Spinal cord (tissue), 9 donors: ENCODE measurements at regions not wholly inside any gene's neighbourhood (a gene's known extent, or its start where the extent isn't known, plus 50 kb on each side); places are given as distances from the start of the nearest gene placed in this dataset.

Source experiments
- DNase-seq, 6 donors: peaks; one replicate each; pipeline versions ENCODE4 v3.0.0 to v3.0.0-alpha.2; 2013 to 2015; ENCODE audit warnings: low spot score in 6 of 6, low read depth in 4 of 6
- H3K27ac ChIP-seq: one replicate; pipeline ENCODE4 v1.5.1; 2013; ENCODE audit warnings: low read depth, low read length, control low read depth
- H3K27me3 ChIP-seq: one replicate; pipeline ENCODE4 v1.6.1; 2013; ENCODE audit warnings: low read length; ENCODE audit not compliant: control insufficient read depth, insufficient read depth
- H3K36me3 ChIP-seq: one replicate; pipeline ENCODE4 v1.6.1; 2013; ENCODE audit warnings: low read length; ENCODE audit not compliant: control insufficient read depth, insufficient read depth
- H3K4me1 ChIP-seq: one replicate; pipeline ENCODE4 v1.6.1; 2013; ENCODE audit warnings: low read length; ENCODE audit not compliant: control insufficient read depth, insufficient read depth
- H3K4me3 ChIP-seq: one replicate; pipeline ENCODE4 v1.5.1; 2013; ENCODE audit warnings: low read depth, low read length, control low read depth
- H3K9me3 ChIP-seq: one replicate; pipeline ENCODE4 v1.6.1; 2013; ENCODE audit warnings: low read length; ENCODE audit not compliant: control insufficient read depth, insufficient read depth
- WGBS: methylation state at CpG from one replicate; pipeline ENCODE4 v1.1.5; 2013; ENCODE audit warnings: missing lambda C conversion rate; ENCODE audit not compliant: insufficient coverage; 5-methylcytosine and 5-hydroxymethylcytosine counted together
- donor health status: healthy.

- Histone ChIP-seq H3K36me3 (no peaks in the 10 kb centered on the region), H3K27me3 (no peaks in the 10 kb centered on the region), H3K4me1 (no peaks in the 10 kb centered on the region), H3K9me3 (no peaks in the 10 kb centered on the region), H3K4me3 (no peak overlapping the region), H3K27ac (no peak overlapping the region)
- DNase-seq = no peak
- WGBS = no CpG with 5 or more reads among the region's 1 CpG
These were observed 1879.1 kb upstream of the ACO1 start for GRCh38 chr9:30505311-30505710.

- no peaks in the 10 kb centered on the region for H3K27me3 ChIP-seq
- no peak for DNase-seq
- no peaks in the 10 kb centered on the region for H3K36me3 ChIP-seq
- no peak overlapping the region for H3K27ac ChIP-seq
- WGBS = no CpG with 5 or more reads among the region's 2 CpGs
- H3K4me3 ChIP-seq = no peak overlapping the region
- no peaks in the 10 kb centered on the region for H3K4me1 ChIP-seq
- H3K9me3 ChIP-seq = no peaks in the 10 kb centered on the region
These were observed 1877.7 kb upstream of the ACO1 start for GRCh38 chr9:30506749-30507148.

- WGBS = 44% methylated on average over 2 of the region's 2 CpGs
- H3K4me1 ChIP-seq = no peaks in the 10 kb centered on the region
- H3K9me3 ChIP-seq = no peaks in the 10 kb centered on the region
- no peak overlapping the region for H3K27ac ChIP-seq
- no peak overlapping the region for H3K4me3 ChIP-seq
- no peaks in the 10 kb centered on the region for H3K27me3 ChIP-seq
- H3K36me3 ChIP-seq = no peaks in the 10 kb centered on the region
- no peak for DNase-seq
These were observed 1877.3 kb upstream of the ACO1 start for GRCh38 chr9:30507166-30507565.

- no peaks in the 10 kb centered on the region for H3K9me3 ChIP-seq
- H3K4me1 ChIP-seq = no peaks in the 10 kb centered on the region
- no peak overlapping the region for H3K27ac ChIP-seq
- 83% methylated on average over 2 of the region's 2 CpGs for WGBS
- no peaks in the 10 kb centered on the region for H3K27me3 ChIP-seq
- H3K36me3 ChIP-seq = no peaks in the 10 kb centered on the region
- no peak overlapping the region for H3K4me3 ChIP-seq
- no peak for DNase-seq
These were observed 1872.8 kb upstream of the ACO1 start for GRCh38 chr9:30511666-30512065.

GRCh38 chr9:30519166-30519565 is 1865.3 kb upstream of the ACO1 start:
- Histone ChIP-seq H3K4me1 (no peaks in the 10 kb centered on the region), H3K4me3 (no peak overlapping the region), H3K27ac (no peak overlapping the region), H3K36me3 (no peaks in the 10 kb centered on the region), H3K9me3 (no peaks in the 10 kb centered on the region), H3K27me3 (no peaks in the 10 kb centered on the region)
- WGBS = no CpG with 5 or more reads among the region's 1 CpG
- DNase-seq = peak in 1 of 6 donors; percentile 52

- Histone ChIP-seq H3K36me3 (no peaks in the 10 kb centered on the region), H3K9me3 (no peaks in the 10 kb centered on the region), H3K4me3 (no peak overlapping the region), H3K27me3 (no peaks in the 10 kb centered on the region), H3K27ac (no peak overlapping the region), H3K4me1 (no peaks in the 10 kb centered on the region)
- 100% methylated on average over 1 of the region's 2 CpGs for WGBS
- DNase-seq = no peak
These were observed 1864.7 kb upstream of the ACO1 start for GRCh38 chr9:30519756-30520155.

- Histone ChIP-seq H3K27ac (no peak overlapping the region), H3K27me3 (no peaks in the 10 kb centered on the region), H3K4me1 (no peaks in the 10 kb centered on the region), H3K9me3 (no peaks in the 10 kb centered on the region), H3K4me3 (no peak overlapping the region), H3K36me3 (no peaks in the 10 kb centered on the region)
- DNase-seq = peak in 1 of 6 donors; percentile 49
- no CpG with 5 or more reads among the region's 2 CpGs for WGBS
These were observed 1862.4 kb upstream of the ACO1 start for GRCh38 chr9:30522061-30522460.

- no peak overlapping the region for H3K4me3 ChIP-seq
- no peaks in the 10 kb centered on the region for H3K9me3 ChIP-seq
- no peaks in the 10 kb centered on the region for H3K4me1 ChIP-seq
- H3K27ac ChIP-seq = no peak overlapping the region
- DNase-seq = peak in 1 of 6 donors; percentile 60
- no peaks in the 10 kb centered on the region for H3K36me3 ChIP-seq
- no peaks in the 10 kb centered on the region for H3K27me3 ChIP-seq
- WGBS = 58% methylated on average over 3 of the region's 3 CpGs
These were observed 1862.0 kb upstream of the ACO1 start for GRCh38 chr9:30522486-30522885.

- Histone ChIP-seq H3K4me3 (no peak overlapping the region), H3K4me1 (no peaks in the 10 kb centered on the region), H3K27me3 (no peaks in the 10 kb centered on the region), H3K9me3 (no peaks in the 10 kb centered on the region), H3K36me3 (no peaks in the 10 kb centered on the region), H3K27ac (no peak overlapping the region)
- no peak for DNase-seq
- WGBS = no CpG with 5 or more reads among the region's 1 CpG
These were observed 1860.1 kb upstream of the ACO1 start for GRCh38 chr9:30524311-30524710.

GRCh38 chr9:30534455-30534854 is 1850.0 kb upstream of the ACO1 start:
- 79% methylated on average over 3 of the region's 3 CpGs for WGBS
- DNase-seq = peak in 1 of 6 donors; percentile 43
- no peaks in the 10 kb centered on the region for H3K9me3 ChIP-seq
- no peak overlapping the region for H3K27ac ChIP-seq
- no peaks in the 10 kb centered on the region for H3K27me3 ChIP-seq
- no peaks in the 10 kb centered on the region for H3K36me3 ChIP-seq
- no peaks in the 10 kb centered on the region for H3K4me1 ChIP-seq
- no peak overlapping the region for H3K4me3 ChIP-seq
